Mesothelial cell of epicardium (in vitro differentiated cells): ENCODE measurements at regions not wholly inside any gene's neighbourhood (a gene's known extent, or its start where the extent isn't known, plus 50 kb on each side); places are given as distances from the start of the nearest gene placed in this dataset.

Source experiments
- DNase-seq, 2 experiments: peaks; one replicate each; pipeline ENCODE4 v3.0.0; 2021; ENCODE audit warnings: low spot score in 2 of 2; ENCODE audit not compliant: unreplicated experiment in 2 of 2
- H3K27ac Mint-ChIP-seq: 2 replicates; pipeline ENCODE4 v1.8.0; 2021; ENCODE audit warnings: mixed read lengths
- H3K27me3 Mint-ChIP-seq: 2 replicates; pipeline ENCODE4 v1.8.0; 2021; ENCODE audit warnings: low read depth, mixed read lengths
- H3K36me3 Mint-ChIP-seq: 2 replicates; pipeline ENCODE4 v1.8.0; 2021; ENCODE audit warnings: mixed read lengths
- H3K4me1 Mint-ChIP-seq: 2 replicates; pipeline ENCODE4 v1.8.0; 2021; ENCODE audit warnings: mixed read lengths
- H3K4me3 Mint-ChIP-seq: 2 replicates; pipeline ENCODE4 v1.8.0; 2021; ENCODE audit warnings: mild to moderate bottlenecking, moderate library complexity, mixed read lengths
- H3K9me3 Mint-ChIP-seq: 2 replicates; pipeline ENCODE4 v1.8.0; 2021; ENCODE audit warnings: mixed read lengths
- TF ChIP-seq, protein P1 (sequence below): fragments of 200-600 bp; sonication (generic); IDR thresholded peaks from one replicate; pipeline ENCODE4 v1.5.0; 2021; ENCODE audit warnings: antibody characterized with exemption; ENCODE audit not compliant: unreplicated experiment

DNA sequence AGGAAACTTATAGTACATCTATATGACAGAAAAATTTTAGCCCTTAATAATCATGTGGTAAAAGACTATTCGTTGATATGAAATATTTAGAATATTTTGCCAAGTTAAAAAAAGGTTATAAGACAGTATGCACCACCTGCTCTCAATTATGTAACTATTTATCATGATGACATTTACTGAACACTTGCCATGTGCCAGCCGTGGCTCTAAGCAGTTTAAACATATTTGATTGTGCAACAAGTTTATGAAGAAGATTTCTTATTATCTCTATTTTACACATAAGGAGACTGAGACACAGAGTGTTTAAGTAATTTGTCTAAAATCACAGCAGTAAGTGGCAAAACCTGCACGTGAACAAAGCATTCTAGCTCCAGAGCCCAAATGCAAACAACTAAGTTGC lies 199.3 kb upstream of the JUN start:
- H3K27me3 Mint-ChIP-seq: no peaks in the 10 kb centered on the region
- H3K4me3 Mint-ChIP-seq: no peak overlapping the region
- DNase-seq: no peak
- peak overlapping the region; percentile 84 for H3K27ac Mint-ChIP-seq
- no peaks in the 10 kb centered on the region for H3K9me3 Mint-ChIP-seq
- H3K4me1 Mint-ChIP-seq: peaks cover 59% of the 10 kb centered on the region
- TF ChIP-seq, protein P1, sequence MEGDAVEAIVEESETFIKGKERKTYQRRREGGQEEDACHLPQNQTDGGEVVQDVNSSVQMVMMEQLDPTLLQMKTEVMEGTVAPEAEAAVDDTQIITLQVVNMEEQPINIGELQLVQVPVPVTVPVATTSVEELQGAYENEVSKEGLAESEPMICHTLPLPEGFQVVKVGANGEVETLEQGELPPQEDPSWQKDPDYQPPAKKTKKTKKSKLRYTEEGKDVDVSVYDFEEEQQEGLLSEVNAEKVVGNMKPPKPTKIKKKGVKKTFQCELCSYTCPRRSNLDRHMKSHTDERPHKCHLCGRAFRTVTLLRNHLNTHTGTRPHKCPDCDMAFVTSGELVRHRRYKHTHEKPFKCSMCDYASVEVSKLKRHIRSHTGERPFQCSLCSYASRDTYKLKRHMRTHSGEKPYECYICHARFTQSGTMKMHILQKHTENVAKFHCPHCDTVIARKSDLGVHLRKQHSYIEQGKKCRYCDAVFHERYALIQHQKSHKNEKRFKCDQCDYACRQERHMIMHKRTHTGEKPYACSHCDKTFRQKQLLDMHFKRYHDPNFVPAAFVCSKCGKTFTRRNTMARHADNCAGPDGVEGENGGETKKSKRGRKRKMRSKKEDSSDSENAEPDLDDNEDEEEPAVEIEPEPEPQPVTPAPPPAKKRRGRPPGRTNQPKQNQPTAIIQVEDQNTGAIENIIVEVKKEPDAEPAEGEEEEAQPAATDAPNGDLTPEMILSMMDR: no peak
- no peaks in the 10 kb centered on the region for H3K36me3 Mint-ChIP-seq

GRCh38 chr1:58983633-58984245 lies 199.9 kb upstream of the JUN start:
- DNase-seq: no peak
- Mint-ChIP-seq H3K9me3 (no peaks in the 10 kb centered on the region), H3K4me1 (peaks cover 53% of the 10 kb centered on the region), H3K27ac (peak overlapping the region; percentile 80), H3K36me3 (no peaks in the 10 kb centered on the region), H3K4me3 (no peak overlapping the region), H3K27me3 (no peaks in the 10 kb centered on the region)
- TF ChIP-seq, protein P1: no peak

DNA sequence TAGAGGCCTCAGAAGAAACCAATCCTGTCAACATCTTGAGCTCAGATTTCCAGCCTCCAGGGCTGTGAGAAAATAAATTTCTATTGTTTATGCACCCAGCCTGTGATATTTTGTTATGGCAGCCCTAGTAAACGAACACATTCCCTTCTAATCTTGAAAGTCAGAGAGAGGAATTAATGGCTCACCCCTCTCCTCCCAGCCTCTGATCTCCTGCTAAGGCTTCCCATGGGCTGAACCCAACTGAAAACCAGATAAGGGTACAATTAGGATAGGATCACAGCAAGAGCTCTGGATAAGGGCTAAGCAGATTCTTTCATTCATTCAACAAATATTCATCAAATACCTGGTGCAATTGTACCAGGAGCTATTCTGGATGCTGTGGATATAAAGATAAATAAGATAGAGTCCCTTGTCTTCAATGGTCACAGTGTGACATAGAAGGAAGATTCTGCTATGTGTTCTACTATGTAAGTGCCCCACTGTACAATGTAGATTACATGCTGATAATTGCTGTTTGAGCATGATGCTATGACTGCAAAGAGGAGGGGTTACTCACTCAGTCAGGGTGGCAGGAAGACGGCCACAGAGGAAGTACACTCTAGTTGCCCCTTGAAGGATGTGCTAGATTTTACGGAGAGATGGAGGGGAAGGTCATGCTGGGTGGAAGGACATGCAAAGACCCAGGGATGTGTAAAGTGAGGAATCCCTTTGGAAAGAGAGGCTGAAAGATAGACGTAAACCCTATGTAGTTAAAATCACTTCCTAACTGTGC lies 203.3 kb upstream of the JUN start:
- no peaks in the 10 kb centered on the region for H3K9me3 Mint-ChIP-seq
- peak overlapping the region; percentile 56 for H3K27ac Mint-ChIP-seq
- TF ChIP-seq, protein P1: no peak
- peaks cover 32% of the 10 kb centered on the region for H3K4me1 Mint-ChIP-seq
- H3K36me3 Mint-ChIP-seq: no peaks in the 10 kb centered on the region
- H3K4me3 Mint-ChIP-seq: no peak overlapping the region
- H3K27me3 Mint-ChIP-seq: no peaks in the 10 kb centered on the region
- DNase-seq: no peak

DNA sequence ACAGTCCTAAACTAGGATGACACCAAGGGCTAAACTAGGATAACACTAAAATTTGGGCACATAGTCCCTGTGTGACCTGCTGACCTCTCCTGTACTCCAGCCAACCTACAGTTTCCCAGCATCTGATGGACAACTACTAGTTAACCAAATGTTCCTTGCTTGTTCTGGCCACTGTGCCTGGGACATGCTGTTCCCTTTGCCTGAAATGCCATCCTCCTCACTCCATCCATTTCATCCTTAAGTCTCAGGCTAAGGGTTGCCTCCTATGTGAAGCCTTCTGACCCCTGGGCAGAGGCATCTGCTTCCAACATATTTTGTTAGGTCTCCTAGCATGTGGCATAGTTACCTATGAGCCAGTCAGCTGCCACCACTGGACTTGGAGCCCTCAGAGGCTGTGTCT lies 204.9 kb upstream of the JUN start:
- H3K27ac Mint-ChIP-seq: no peak overlapping the region
- H3K27me3 Mint-ChIP-seq: no peaks in the 10 kb centered on the region
- TF ChIP-seq, protein P1: no peak
- no peak for DNase-seq
- no peaks in the 10 kb centered on the region for H3K36me3 Mint-ChIP-seq
- no peaks in the 10 kb centered on the region for H3K9me3 Mint-ChIP-seq
- peaks cover 16% of the 10 kb centered on the region for H3K4me1 Mint-ChIP-seq
- H3K4me3 Mint-ChIP-seq: no peak overlapping the region

- Mint-ChIP-seq H3K4me1 (peaks cover 19% of the 10 kb centered on the region), H3K9me3 (no peaks in the 10 kb centered on the region), H3K27ac (no peak overlapping the region), H3K4me3 (no peak overlapping the region), H3K36me3 (no peaks in the 10 kb centered on the region), H3K27me3 (no peaks in the 10 kb centered on the region)
- TF ChIP-seq, protein P1: no peak
- DNase-seq: no peak
Observed at GRCh38 chr1:58989845-58990244, 206.0 kb upstream of the JUN start.
